B cell (primary cell): ENCODE measurements at regions not wholly inside any gene's neighbourhood (a gene's known extent, or its start where the extent isn't known, plus 50 kb on each side); places are given as distances from the start of the nearest gene placed in this dataset.

Source experiments
- ATAC-seq: fragments of 200-7000 bp; cut with Tn5 transposase; one replicate; pipeline ENCODE4 v1.10.0; 2021; ENCODE audit warnings: low read depth, mild to moderate bottlenecking, moderate number of reproducible peaks, moderate library complexity
- CTCF ChIA-PET: fragments of 350-600 bp; sonication (Branson Sonifier 250); formaldehyde crosslinking; loops from one replicate; lab custom pipeline; 2021; ENCODE audit warnings: antibody characterized with exemption, inconsistent platforms; lab: Charles Lee
- POLR2A ChIA-PET: fragments of 350-600 bp; sonication (Branson Sonifier 250); formaldehyde crosslinking; loops from one replicate; lab custom pipeline; 2021; ENCODE audit warnings: antibody characterized with exemption; lab: Charles Lee
- DNase-seq: peaks from one replicate; pipeline ENCODE4 v3.0.0; 2013
- H2AFZ ChIP-seq: 2 replicates; pipeline ENCODE4 v1.6.1; 2012; ENCODE audit warnings: mild to moderate bottlenecking, low read depth, low read length; ENCODE audit not compliant: insufficient read depth, poor library complexity, severe bottlenecking
- H3K27ac ChIP-seq, 2 donors: 1 replicate in 1 of 2; 2 replicates in 1 of 2; pipeline ENCODE4 v1.5.1; 2012 to 2013; ENCODE audit warnings: low read length in 2 of 2, mild to moderate bottlenecking in 2 of 2, moderate library complexity in 1 of 2
- H3K27me3 ChIP-seq, 4 experiments: fragments of 200-600 bp in 1 of 4; sonication (generic) in 1 of 4; replicated peaks in 1 of 4; 1 replicate in 2 of 4; 2 replicates in 2 of 4; pipeline versions ENCODE4 v1.6.1 to v1.7.0; 2013 to 2016; ENCODE audit warnings: low read length in 3 of 4, mild to moderate bottlenecking in 2 of 4, mixed read lengths in 1 of 4, moderate library complexity in 1 of 4; ENCODE audit not compliant: insufficient read depth in 4 of 4, control insufficient read depth in 3 of 4; ENCODE audit errors: control extremely low read depth in 1 of 4
- H3K36me3 ChIP-seq, 2 experiments: replicated peaks in 1 of 2; 1 replicate in 1 of 2; 2 replicates in 1 of 2; pipeline versions ENCODE4 v1.6.1 to v1.7.1; 2013; ENCODE audit warnings: low read length in 1 of 2; ENCODE audit not compliant: insufficient read depth in 2 of 2, control insufficient read depth in 1 of 2; ENCODE audit errors: control extremely low read depth in 1 of 2, extremely low read depth in 1 of 2
- H3K4me1 ChIP-seq, 2 donors: fragments of 200-600 bp in 1 of 2; sonication (generic) in 1 of 2; 1 replicate in 1 of 2; 2 replicates in 1 of 2; pipeline versions ENCODE4 v1.5.1 to v1.6.1; 2013 to 2017; ENCODE audit warnings: low read length in 2 of 2; ENCODE audit not compliant: control insufficient read depth in 2 of 2, insufficient read depth in 2 of 2
- H3K4me2 ChIP-seq: replicated peaks from 2 replicates; pipeline ENCODE3; 2012; ENCODE audit warnings: mild to moderate bottlenecking, low read depth, low read length; ENCODE audit not compliant: poor library complexity, severe bottlenecking
- H3K4me3 ChIP-seq, 5 experiments: fragments of 200-600 bp in 1 of 5; sonication (generic) in 1 of 5; 1 replicate in 3 of 5; 2 replicates in 2 of 5; pipeline versions ENCODE4 v1.5.1 to v1.7.0; 2011 to 2016; ENCODE audit warnings: low read length in 4 of 5, mild to moderate bottlenecking in 4 of 5, low read depth in 2 of 5, control low read depth in 1 of 5, moderate library complexity in 1 of 5; ENCODE audit not compliant: insufficient read depth in 1 of 5; ENCODE audit errors: control extremely low read depth in 1 of 5, extremely low read depth in 1 of 5
- H3K79me2 ChIP-seq: fragments of 200-600 bp; sonication (generic); one replicate; pipeline ENCODE4 v1.6.0; 2016; ENCODE audit warnings: low read length; ENCODE audit not compliant: control insufficient read depth, insufficient read depth
- H3K9ac ChIP-seq: fragments of 200-600 bp; sonication (generic); 2 replicates; pipeline ENCODE4 v1.6.1; 2017; ENCODE audit warnings: mild to moderate bottlenecking, low read length, moderate library complexity
- H3K9me3 ChIP-seq, 3 donors: one replicate each; pipeline versions ENCODE4 v1.6.1 to v1.7.1; 2013; ENCODE audit warnings: low read length in 2 of 3; ENCODE audit not compliant: control insufficient read depth in 2 of 3, insufficient read depth in 1 of 3; ENCODE audit errors: control extremely low read depth in 1 of 3
- H4K20me1 ChIP-seq: 2 replicates; pipeline ENCODE4 v1.6.0; 2012; ENCODE audit warnings: mild to moderate bottlenecking, low read length; ENCODE audit not compliant: insufficient read depth, control insufficient read depth, poor library complexity, severe bottlenecking
- H3K27ac Mint-ChIP-seq: one replicate; pipeline ENCODE4 v1.8.0; 2021; ENCODE audit warnings: mixed read lengths
- H3K27me3 Mint-ChIP-seq: one replicate; pipeline ENCODE4 v1.8.0; 2021; ENCODE audit warnings: mixed read lengths
- H3K4me1 Mint-ChIP-seq: one replicate; pipeline ENCODE4 v1.8.0; 2021; ENCODE audit warnings: mixed read lengths
- H3K4me3 Mint-ChIP-seq: one replicate; pipeline ENCODE4 v1.8.0; 2021; ENCODE audit warnings: mixed read lengths
- H3K9me3 Mint-ChIP-seq: one replicate; pipeline ENCODE4 v1.8.0; 2022; ENCODE audit warnings: mixed read lengths; ENCODE audit not compliant: insufficient read depth
- CTCF ChIP-seq: fragments of 200-600 bp; IDR thresholded peaks from one replicate; pipeline ENCODE4 v1.8.0; 2022; ENCODE audit warnings: antibody characterized with exemption, mild to moderate bottlenecking
- EZH2 ChIP-seq: IDR thresholded peaks from 2 replicates; pipeline ENCODE4 v1.6.1; 2012; ENCODE audit warnings: borderline replicate concordance, low read depth, mild to moderate bottlenecking, moderate library complexity, low read length; ENCODE audit not compliant: insufficient read depth, poor library complexity, severe bottlenecking
- WGBS: methylation state at CpG from one replicate; pipeline ENCODE4 v1.1.5; 2013; ENCODE audit warnings: missing lambda C conversion rate; ENCODE audit not compliant: insufficient coverage; 5-methylcytosine and 5-hydroxymethylcytosine counted together
- intact Hi-C: fragments of 100-400 bp; cut with micrococcal nuclease; formaldehyde crosslinking; loops from one replicate; pipeline ENCODE4 v1.10.0; 2022

GRCh38 chr1:194734970-194735369 is 1548.6 kb upstream of the B3GALT2 start:
- Mint-ChIP-seq H3K27me3 (no peaks in the 10 kb centered on the region), H3K9me3 (no peaks in the 10 kb centered on the region), H3K27ac (no peak overlapping the region), H3K4me3 (no peak overlapping the region), H3K4me1 (no peaks in the 10 kb centered on the region)
- DNase-seq (no peak), ATAC-seq (no peak)
- H4K20me1 ChIP-seq: no peaks in the 10 kb centered on the region
- TF ChIP-seq EZH2 (no peak), CTCF (no peak)
- CTCF ChIA-PET: no interaction called here
- no peak overlapping the region for H3K9ac ChIP-seq
- WGBS: 80% methylated on average over 1 of the region's 1 CpG
- no peaks in the 10 kb centered on the region for H3K36me3 ChIP-seq
- intact Hi-C loops: no loop called here
- H2AFZ ChIP-seq: no peak overlapping the region
- no peak overlapping the region for H3K4me2 ChIP-seq
- no peak overlapping the region for H3K27ac ChIP-seq
- H3K9me3 ChIP-seq: no peaks in the 10 kb centered on the region
- H3K4me1 ChIP-seq: no peaks in the 10 kb centered on the region
- no peaks in the 10 kb centered on the region for H3K79me2 ChIP-seq
- POLR2A ChIA-PET: no interaction called here
- H3K27me3 ChIP-seq: no peaks in the 10 kb centered on the region
- H3K4me3 ChIP-seq: no peak overlapping the region

DNA sequence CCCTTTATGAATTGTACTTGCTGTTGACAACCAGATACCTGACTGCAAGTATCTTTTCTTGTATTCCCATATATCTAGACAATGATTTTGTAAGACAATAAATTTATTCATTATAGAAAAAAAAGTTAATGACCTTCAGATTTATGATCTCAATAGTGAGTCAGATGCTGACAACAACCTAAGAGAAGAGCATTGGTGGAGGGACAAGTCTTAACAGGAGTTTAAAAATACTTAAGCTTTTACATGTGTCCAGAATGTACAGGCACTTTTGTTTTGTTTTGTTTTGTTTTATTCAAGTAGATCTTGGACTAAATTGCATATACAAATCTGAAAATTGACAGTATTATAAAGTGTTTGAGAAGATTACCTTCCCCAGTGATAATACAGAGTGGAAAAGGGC is 1544.6 kb upstream of the B3GALT2 start:
- intact Hi-C loops: no loop called here
- POLR2A ChIA-PET: no interaction called here

More for the DNA sequence above, 1544.6 kb upstream of the B3GALT2 start:
- peaks cover 14% of the 10 kb centered on the region for H3K4me1 Mint-ChIP-seq
- no peaks in the 10 kb centered on the region for H3K27me3 ChIP-seq
- H3K79me2 ChIP-seq: no peaks in the 10 kb centered on the region
- ATAC-seq: no peak
- no peak overlapping the region for H2AFZ ChIP-seq
- no peaks in the 10 kb centered on the region for H3K36me3 ChIP-seq
- no peak overlapping the region for H3K27ac Mint-ChIP-seq
- no peak overlapping the region for H3K9ac ChIP-seq
- no peak overlapping the region for H3K4me3 ChIP-seq
- no peak for DNase-seq
- TF ChIP-seq EZH2: no peak
- no peak for TF ChIP-seq CTCF
- no peak overlapping the region for H3K4me3 Mint-ChIP-seq
- H3K27ac ChIP-seq: no peak overlapping the region
- peaks cover 4 to 10% of the 10 kb centered on the region in 2 donors for H3K4me1 ChIP-seq
- CTCF ChIA-PET: no interaction called here
- no peaks in the 10 kb centered on the region for H3K9me3 Mint-ChIP-seq
- H4K20me1 ChIP-seq: no peaks in the 10 kb centered on the region
- H3K27me3 Mint-ChIP-seq: no peaks in the 10 kb centered on the region
- H3K9me3 ChIP-seq: no peaks in the 10 kb centered on the region
- no peak overlapping the region for H3K4me2 ChIP-seq
